ENCODE measurements at regions not wholly inside any gene's neighbourhood (a gene's known extent, or its start where the extent isn't known, plus 50 kb on each side); places are given as distances from the start of the nearest gene placed in this dataset.

DNA sequence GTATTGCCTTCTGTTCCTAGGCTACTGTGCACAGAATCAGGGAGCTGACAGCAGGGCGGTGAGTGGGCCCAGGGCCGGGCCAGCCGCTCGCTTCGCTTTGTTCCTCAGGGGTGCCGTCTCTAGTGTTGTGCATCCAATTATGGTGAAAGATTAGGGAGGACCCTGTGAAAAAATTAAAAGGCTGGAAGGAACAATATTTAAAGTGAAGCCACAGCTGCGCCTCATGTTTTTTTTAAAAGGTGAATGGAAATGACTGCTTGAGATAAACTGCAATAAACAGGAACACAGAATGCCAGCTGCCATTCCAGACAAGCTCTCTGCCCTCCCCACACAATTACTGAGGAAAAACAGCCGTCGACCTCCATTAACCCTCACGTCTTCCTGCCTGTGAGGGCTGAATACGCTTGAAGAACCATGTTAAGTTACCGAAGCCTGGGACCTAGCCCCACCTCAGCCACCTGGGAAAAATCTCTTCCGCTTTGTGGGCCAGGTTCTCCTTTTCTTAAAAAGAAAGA, 132.0 kb upstream of the IL12A start:
- DNase-seq, result no peak

DNA sequence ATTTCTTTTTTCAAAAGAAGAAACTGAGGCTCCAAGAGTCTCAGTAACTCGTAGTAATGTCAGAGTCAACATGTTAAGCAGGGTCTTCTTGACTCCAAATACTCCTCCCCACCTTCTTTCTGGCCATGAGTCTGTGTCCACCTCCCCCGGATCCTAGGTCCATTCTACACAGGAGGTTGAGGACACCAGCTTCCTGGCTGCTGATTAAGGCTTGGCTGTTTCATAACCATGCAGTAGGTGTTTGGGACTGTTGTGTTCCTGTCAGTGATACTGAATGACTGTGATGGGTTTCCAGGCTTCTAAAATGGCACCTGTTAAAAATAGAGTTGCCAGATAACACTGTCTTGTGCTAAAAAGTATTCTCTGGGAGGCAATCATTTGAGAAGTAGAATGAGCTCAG, 130.8 kb upstream of the IL12A start:
- no peak for DNase-seq

- DNase-seq, result no peak
These were observed 130.0 kb upstream of the IL12A start for GRCh38 chr3:159858650-159859049.

- DNase-seq, result no peak
These were observed 129.2 kb upstream of the IL12A start for GRCh38 chr3:159859424-159859823.

DNA sequence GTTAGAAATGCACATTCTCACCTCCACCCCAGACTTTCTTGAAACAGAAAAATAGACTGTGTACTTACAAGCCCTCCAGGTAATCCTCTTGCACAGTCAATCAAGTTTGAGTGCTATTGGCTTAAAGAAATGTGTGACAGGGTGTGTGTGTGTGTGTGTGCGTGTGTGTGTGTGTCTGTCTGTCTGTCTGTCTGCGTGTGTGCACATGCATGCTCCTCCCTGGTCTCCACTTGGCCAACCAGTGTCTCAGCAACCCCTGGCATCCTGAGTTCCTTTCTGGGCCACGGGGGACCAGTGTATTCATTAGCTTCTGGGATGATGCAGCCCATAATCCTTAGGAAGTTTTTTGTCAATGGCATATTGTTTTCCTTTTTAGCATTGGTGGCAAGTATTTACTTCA, 128.8 kb upstream of the IL12A start:
- DNase-seq, result no peak

DNA sequence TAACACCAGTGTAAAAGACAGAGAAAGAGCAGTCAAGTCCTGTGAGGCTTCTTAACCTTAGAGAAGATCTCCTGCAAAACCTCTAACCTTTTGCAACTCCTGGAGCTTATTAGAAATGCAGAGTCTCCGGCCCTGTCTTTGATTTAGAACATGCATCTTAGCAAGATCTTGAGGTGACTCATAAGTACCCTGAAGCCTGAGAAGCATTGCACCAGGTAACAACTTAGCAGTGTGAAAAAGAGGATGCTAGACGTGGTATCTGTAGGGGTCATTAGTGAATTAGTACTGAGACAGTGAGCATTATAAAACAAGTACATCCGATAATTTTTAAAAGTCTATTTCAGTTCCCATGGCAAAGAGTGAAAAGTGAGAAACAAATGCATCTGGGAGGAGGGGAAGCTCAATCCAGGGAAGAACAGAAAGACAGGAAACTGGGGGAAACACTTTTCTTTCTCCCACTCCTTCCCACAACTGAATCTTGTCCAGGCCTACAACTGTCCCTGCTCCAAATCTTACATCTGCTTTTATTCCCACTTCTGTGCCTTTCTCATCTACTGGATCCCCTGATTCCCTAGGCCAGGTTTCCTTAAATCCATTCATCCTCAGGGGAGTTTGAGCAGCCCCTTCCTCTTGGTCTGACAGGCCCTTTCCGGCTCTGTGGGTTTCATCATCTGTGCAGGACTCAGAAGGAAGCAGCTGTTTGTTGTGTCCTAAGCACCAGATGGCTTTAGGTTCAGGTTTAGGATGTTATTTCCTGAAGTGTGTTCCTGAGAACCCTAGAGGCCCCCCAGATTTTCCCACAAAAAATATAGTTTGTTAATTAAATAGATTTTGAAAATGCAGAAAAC, 128.1 kb upstream of the IL12A start:
- no peak for DNase-seq

- DNase-seq, result no peak
These were observed 127.2 kb upstream of the IL12A start for GRCh38 chr3:159861369-159861987.

- no peak for DNase-seq
These were observed 123.5 kb upstream of the IL12A start for GRCh38 chr3:159865041-159865579.

GRCh38 chr3:159866201-159866746, 122.4 kb upstream of the IL12A start:
- no peak for DNase-seq

- no peak for DNase-seq
These were observed 121.3 kb upstream of the IL12A start for GRCh38 chr3:159867372-159867771.

DNA sequence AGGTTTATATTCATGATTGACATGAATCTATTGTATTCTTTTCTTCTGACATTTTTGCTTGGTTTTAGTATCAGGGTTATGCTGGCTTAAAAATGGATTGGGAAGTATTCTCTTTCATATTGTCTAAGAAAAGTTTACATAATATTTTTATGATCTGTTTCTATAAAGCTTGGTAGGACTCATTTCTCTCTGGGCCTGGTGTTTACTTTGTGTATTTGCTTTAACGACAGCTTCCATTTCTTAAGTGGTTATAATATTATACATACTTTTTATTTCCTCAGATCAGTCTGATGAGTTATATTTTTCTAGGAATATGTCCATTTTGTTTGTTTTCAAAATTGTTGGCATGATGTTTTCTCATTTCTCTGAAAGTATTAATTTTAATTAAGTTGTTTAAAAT, 117.9 kb upstream of the IL12A start:
- no peak for DNase-seq

- no peak for DNase-seq
These were observed 116.1 kb upstream of the IL12A start for GRCh38 chr3:159872374-159873109.

- DNase-seq, result no peak
These were observed 113.5 kb upstream of the IL12A start for GRCh38 chr3:159875116-159875515.

DNA sequence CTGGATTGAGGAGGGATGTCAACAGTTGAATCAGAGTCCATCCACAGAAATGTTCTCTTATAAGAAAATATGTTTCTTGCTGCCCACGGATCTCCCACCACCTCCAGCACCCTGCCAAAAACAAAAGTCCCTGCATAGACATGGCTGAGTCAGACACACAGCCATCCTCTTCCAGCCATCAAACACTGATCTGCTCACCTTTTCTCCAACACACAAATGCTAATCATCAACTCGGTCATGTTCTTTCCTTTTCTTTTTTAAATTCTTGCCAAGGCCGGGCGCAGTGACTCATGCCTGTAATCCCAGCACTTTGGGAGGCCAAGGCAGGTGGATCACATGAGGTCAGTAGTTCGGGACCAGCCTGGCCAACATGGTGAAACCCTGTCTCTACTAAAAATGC, 110.7 kb upstream of the IL12A start:
- no peak for DNase-seq

DNA sequence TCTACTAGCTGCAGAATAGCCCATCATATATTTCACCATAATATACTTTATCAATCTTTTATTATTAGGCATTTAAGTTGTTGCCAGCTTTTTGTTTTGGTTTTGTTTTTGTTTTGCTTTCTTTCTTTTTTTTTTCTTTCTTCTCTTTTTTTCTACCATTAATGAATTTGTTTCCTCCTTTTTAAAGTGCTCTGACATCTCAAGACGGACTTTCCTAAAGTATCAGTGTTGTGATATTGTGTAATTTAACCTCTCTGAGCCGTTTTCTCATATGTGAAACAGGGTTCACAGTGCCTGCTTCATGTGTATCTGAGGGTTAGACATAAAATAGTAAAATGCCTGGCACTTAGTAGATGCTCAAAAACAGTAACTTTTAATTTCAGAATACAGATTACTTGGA, 109.5 kb upstream of the IL12A start:
- DNase-seq, result no peak

DNA sequence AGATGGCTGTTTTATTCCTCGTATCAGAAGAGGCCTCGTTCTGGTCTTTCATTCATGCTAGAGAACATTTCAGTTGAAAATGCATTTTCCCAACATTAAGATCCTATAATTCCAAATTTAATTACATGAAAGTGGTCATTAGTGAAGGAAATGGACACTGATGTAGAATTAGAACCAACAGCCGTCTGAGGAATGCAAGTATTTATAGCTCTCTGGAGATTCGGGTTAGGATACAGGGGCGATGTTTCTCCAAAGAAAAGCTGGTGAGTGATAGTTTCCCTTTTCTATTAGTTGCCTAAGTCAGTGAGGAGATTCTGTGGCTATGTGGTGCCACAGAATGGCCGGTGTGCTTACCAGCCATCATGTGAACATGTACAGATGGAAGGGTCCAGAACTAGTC, 109.0 kb upstream of the IL12A start:
- no peak for DNase-seq

GRCh38 chr3:159881208-159881607, 107.4 kb upstream of the IL12A start:
- no peak for DNase-seq

DNA sequence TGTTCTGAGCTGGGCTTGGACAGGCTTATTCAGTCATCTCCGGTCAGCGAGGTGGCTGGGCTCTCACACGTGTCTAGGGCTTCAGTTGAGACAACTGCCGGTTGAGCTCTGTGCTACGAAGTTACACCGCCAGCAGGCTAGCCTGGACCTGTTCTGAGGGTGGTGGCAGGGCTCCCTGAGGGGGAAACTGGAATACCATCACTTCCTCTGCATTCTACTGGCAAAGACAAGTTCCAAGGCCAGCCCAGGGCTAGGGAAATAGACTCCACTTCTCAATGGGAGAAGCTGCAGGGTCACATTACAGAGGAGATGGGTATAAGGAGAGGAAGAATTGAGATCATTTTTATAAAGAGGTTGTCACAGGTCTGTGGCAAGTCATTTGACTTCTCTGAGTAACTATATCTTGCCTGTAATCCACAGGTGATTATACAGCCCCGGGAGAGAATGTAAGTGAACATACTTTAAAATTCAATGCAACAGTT, 106.8 kb upstream of the IL12A start:
- DNase-seq, result no peak

DNA sequence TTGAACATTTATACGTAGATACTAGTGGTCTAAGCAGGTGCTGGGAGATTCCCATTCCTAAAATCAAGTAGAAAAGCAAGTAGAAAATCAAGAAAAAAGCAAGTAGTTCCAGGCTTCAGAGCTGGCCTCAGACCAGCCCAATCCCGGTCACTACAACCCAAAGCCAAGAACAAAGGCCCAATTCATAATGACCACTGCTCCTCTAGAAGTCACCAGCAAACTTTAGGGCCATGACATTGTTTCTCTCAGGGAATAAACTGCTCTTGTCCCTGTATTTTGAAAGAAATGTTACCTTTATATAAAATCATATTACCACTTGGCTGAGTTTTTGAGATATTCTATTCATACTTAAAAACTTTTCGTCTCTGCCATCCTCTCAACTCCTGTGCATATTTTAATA, 106.3 kb upstream of the IL12A start:
- DNase-seq, result no peak

- DNase-seq, result no peak
These were observed 105.5 kb upstream of the IL12A start for GRCh38 chr3:159882790-159883779.

DNA sequence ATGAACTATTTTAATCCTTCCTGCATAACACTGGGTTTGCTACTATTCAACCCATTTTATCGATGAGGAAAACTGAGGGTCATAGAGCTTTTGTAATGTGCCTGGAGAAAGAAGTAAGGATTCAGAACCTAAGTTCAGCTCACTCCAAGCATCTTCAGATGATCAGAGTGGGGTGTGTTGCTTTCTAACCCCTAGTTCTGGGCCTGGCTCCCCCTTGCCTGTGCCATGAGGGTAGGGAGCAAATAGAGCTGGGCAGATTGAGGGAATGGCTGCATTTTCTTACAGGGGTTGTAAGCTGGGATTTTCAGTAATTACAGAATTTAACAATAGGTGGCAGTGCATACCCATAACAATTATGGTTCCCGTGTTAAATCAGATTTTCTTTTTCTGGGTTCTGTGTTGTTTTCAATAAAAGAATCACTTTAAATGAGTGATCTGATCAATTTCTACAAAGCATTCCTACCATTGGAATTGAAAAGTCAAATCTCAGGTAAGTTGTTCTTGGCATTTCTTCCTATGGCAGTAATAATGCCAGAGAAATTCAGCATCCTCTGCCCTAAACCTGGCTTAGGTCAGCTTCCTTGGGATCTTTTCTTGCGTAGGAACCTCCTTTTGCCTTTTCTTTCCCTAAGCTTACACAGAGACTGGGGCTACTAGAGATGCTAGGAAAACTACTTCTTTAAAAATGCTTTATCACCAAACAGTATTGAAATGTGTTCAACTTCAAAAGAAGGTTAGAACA, 103.8 kb upstream of the IL12A start:
- no peak for DNase-seq

Data from NCI-H1694 treated with DMSO at 0.1 percent for 48 hours (cell line).